Choroid plexus epithelial cell (primary cell): ENCODE measurements at regions not wholly inside any gene's neighbourhood (a gene's known extent, or its start where the extent isn't known, plus 50 kb on each side); places are given as distances from the start of the nearest gene placed in this dataset.

ENCODE experiments used
- DNase-seq: peaks from one replicate; pipeline ENCODE4 v3.0.0-alpha.2; 2010; ENCODE audit warnings: low read depth
- H3K4me3 ChIP-seq: 2 replicates; pipeline ENCODE4 v1.5.1; 2011; ENCODE audit warnings: low read depth, mild to moderate bottlenecking, control low read depth, low read length, moderate library complexity
- CTCF ChIP-seq: conservative IDR thresholded peaks from 2 replicates; pipeline ENCODE4 v1.5.1; 2011; ENCODE audit warnings: low read depth, mild to moderate bottlenecking, control low read depth, inconsistent platforms, low read length, moderate library complexity

DNA sequence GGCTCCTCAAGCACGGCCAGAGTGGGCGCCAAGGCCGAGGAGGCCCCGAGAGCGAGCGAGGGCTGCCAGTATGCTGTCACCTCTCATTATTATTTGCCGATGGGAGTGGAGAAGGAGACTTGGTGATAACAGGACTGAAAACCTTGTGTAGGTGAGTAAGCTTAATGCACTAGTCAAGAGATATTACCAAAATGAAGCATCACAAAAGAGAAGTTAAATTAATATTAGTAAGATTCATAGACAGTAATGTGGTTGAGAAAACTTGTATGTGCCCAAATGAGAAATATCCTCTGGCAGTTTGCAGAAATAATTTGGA, 204.5 kb upstream of the SLITRK1 start:
- peak overlapping the region; percentile 54 for H3K4me3 ChIP-seq
- TF ChIP-seq CTCF, result no peak
- DNase-seq, result no peak

DNA sequence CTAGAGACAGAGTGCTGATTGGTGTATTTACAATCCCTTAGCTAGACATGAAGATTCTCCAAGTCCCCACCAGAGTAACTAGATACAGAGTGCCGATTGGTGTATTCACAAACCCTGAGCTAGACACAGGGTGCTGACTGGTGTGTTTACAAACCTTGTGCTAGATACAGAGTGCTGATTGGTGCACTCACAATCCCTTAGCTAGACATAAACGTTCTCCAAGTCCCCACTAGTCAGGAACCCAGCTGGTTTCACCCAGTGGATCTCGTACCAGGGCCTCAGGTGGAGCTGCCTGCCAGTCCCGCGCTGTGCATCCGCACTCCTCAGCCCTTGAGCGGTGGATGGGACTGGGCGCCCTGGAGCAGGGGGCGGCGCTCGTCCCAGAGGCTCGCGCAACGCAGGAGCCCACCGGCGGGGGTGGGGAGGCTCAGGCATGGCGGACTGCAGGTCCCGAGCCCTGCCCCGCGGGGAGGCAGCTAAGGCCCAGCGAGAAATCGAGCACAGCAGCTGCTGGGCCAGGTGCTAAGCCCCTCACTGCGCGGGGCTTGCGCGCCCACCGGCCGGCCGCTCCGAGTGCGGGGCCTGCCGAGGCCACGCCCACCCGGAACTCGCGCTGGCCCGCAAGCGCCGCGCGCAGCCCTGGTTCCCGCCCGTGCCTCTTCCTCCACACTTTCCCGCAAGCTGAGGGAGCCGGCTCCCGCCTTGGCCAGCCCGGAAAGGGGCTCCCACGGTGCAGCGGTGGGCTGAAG, 204.0 kb upstream of the SLITRK1 start:
- H3K4me3 ChIP-seq, result peak overlapping the region; percentile 54
- peak; percentile 13 for DNase-seq

DNA sequence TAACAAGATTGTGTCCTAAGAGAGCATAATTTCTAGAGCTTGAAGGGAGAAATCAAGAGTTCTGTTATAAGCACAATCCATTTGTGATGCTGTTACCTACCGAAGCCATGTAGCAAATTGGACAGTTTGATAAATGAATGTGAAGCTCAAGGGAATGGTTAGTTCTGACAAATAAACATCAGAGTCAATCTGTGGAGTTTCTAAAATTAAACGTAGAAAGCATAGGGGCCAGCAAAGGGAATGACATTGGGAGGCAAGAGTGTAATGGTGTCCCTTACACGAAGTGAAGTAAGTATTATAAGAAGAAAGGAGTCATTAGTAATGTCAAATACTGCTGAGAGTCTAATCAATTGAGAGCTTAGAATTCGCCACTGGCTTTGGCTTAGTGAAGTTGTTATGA, 200.2 kb upstream of the SLITRK1 start:
- no peak overlapping the region for H3K4me3 ChIP-seq
- TF ChIP-seq CTCF, result no peak
- DNase-seq, result no peak

- TF ChIP-seq CTCF, result no peak
- H3K4me3 ChIP-seq, result no peak overlapping the region
- no peak for DNase-seq
Measured at GRCh38 chr13:84080748-84081530, 198.7 kb upstream of the SLITRK1 start.

- peak; percentile 46 for DNase-seq
- no peak for TF ChIP-seq CTCF
- H3K4me3 ChIP-seq, result no peak overlapping the region
Measured at GRCh38 chr13:84077271-84077670, 195.0 kb upstream of the SLITRK1 start.

GRCh38 chr13:84076280-84076679, 194.0 kb upstream of the SLITRK1 start:
- no peak for DNase-seq
- H3K4me3 ChIP-seq, result no peak overlapping the region
- TF ChIP-seq CTCF, result no peak

GRCh38 chr13:84050536-84050935, 168.3 kb upstream of the SLITRK1 start:
- TF ChIP-seq CTCF, result no peak
- no peak overlapping the region for H3K4me3 ChIP-seq
- no peak for DNase-seq
